Osteoblast (primary cell): ENCODE measurements at regions not wholly inside any gene's neighbourhood (a gene's known extent, or its start where the extent isn't known, plus 50 kb on each side); places are given as distances from the start of the nearest gene placed in this dataset.
A peak's percentile ranks its signal among the peaks of the same experiment; 100 is the strongest.

Source experiments
- DNase-seq: peaks from one replicate; pipeline ENCODE4 v3.0.0; 2011; ENCODE audit warnings: low spot score, mixed read lengths; ENCODE audit not compliant: insufficient read length; ENCODE audit errors: missing footprints
- H2AFZ ChIP-seq: 2 replicates; pipeline ENCODE4 v1.6.0; 2011; ENCODE audit warnings: mild to moderate bottlenecking, low read length
- H3K27ac ChIP-seq: 2 replicates; pipeline ENCODE4 v1.5.1; 2011; ENCODE audit warnings: mild to moderate bottlenecking, low read depth, low read length, moderate library complexity
- H3K27me3 ChIP-seq: 2 replicates; pipeline ENCODE4 v1.6.0; 2012; ENCODE audit warnings: mild to moderate bottlenecking, control low read depth, inconsistent platforms, low read length, moderate library complexity; ENCODE audit not compliant: insufficient read depth
- H3K36me3 ChIP-seq: 2 replicates; pipeline ENCODE4 v1.5.1; 2011; ENCODE audit warnings: mild to moderate bottlenecking, low read length, control low read depth, moderate library complexity; ENCODE audit not compliant: insufficient read depth
- H3K4me1 ChIP-seq: 2 replicates; pipeline ENCODE4 v1.5.1; 2011; ENCODE audit warnings: mild to moderate bottlenecking, low read length, control low read depth, moderate library complexity; ENCODE audit not compliant: insufficient read depth
- H3K4me2 ChIP-seq: 2 replicates; pipeline ENCODE4 v1.6.0; 2011; ENCODE audit warnings: mild to moderate bottlenecking, low read length; ENCODE audit not compliant: insufficient read depth
- H3K4me3 ChIP-seq: fragments of 200-600 bp; sonication (generic); 3 replicates; pipeline ENCODE4 v1.5.1; 2012; ENCODE audit warnings: mild to moderate bottlenecking, low read length, inconsistent platforms; ENCODE audit not compliant: insufficient read depth
- H3K79me2 ChIP-seq: 2 replicates; pipeline ENCODE4 v1.6.0; 2012; ENCODE audit warnings: mild to moderate bottlenecking, low read length, control low read depth, inconsistent platforms; ENCODE audit not compliant: insufficient read depth
- H3K9me3 ChIP-seq: 2 replicates; pipeline ENCODE4 v1.5.1; 2011; ENCODE audit warnings: low read depth, low read length, control low read depth
- H4K20me1 ChIP-seq: 2 replicates; pipeline ENCODE4 v1.6.0; 2012; ENCODE audit warnings: mild to moderate bottlenecking, low read length, control low read depth; ENCODE audit not compliant: insufficient read depth
- TF ChIP-seq, protein P1 (sequence below): IDR thresholded peaks from 2 replicates; pipeline ENCODE4 v1.5.1; 2011; ENCODE audit warnings: mild to moderate bottlenecking, low read depth, low read length, moderate library complexity; ENCODE audit errors: extremely low read depth

DNA sequence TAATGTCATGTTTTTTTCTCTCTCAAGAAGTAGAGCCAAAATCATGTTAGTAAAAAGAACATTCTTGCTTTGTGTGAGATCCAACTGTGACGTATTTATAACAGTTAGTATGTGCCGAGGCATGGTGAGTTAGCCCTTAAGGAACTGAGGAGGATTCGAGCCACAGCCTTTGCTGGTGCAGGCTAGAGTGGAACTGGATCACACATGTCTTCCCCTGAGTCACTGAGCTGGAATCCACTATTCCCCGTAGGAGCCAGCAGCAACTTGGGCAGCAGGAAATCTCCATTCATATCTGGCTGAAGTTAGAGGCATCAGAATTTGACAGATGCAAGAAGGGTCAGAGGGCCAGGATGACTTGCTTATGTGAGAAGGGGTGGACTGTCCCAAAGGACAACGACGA is 144.6 kb upstream of the KIT start:
- Histone ChIP-seq H3K36me3 (no peaks in the 10 kb centered on the region), H4K20me1 (no peaks in the 10 kb centered on the region), H3K4me1 (peaks cover 9% of the 10 kb centered on the region), H3K4me2 (peak overlapping the region; percentile 14), H3K27ac (peak overlapping the region; percentile 52), H3K27me3 (no peaks in the 10 kb centered on the region), H3K9me3 (no peaks in the 10 kb centered on the region), H3K79me2 (no peaks in the 10 kb centered on the region), H2AFZ (peak overlapping the region; percentile 39), H3K4me3 (no peak overlapping the region)
- TF ChIP-seq, protein P1, sequence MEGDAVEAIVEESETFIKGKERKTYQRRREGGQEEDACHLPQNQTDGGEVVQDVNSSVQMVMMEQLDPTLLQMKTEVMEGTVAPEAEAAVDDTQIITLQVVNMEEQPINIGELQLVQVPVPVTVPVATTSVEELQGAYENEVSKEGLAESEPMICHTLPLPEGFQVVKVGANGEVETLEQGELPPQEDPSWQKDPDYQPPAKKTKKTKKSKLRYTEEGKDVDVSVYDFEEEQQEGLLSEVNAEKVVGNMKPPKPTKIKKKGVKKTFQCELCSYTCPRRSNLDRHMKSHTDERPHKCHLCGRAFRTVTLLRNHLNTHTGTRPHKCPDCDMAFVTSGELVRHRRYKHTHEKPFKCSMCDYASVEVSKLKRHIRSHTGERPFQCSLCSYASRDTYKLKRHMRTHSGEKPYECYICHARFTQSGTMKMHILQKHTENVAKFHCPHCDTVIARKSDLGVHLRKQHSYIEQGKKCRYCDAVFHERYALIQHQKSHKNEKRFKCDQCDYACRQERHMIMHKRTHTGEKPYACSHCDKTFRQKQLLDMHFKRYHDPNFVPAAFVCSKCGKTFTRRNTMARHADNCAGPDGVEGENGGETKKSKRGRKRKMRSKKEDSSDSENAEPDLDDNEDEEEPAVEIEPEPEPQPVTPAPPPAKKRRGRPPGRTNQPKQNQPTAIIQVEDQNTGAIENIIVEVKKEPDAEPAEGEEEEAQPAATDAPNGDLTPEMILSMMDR, result no peak
- peak; percentile 95 for DNase-seq

DNA sequence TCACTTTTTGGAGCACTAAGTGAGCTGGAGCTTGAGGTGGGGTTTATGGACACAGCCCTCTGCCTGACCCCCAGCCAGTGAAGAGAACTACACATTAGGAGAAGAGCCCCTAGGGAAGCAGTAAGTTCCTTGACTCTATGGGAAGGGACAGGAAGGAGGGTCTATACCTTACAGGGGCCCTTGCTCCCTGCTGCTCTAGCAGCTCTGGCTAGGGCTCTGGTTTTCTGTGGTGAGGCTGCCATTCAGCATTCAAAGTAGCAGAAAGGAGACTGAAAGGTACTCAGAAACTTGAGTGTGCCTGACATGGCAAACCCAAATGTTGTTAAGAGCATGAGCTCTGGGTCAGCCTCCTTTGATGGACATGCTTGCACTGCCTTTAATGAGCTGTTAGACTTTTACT is 144.0 kb upstream of the KIT start:
- peak overlapping the region; percentile 14 for H3K4me2 ChIP-seq
- H3K27ac ChIP-seq, result peak overlapping the region; percentile 52
- H2AFZ ChIP-seq, result peak overlapping the region; percentile 7

GRCh38 chr4:54516556-54517215 is 141.1 kb upstream of the KIT start:
- no peak for DNase-seq
- no peaks in the 10 kb centered on the region for H3K79me2 ChIP-seq
- H3K9me3 ChIP-seq, result no peaks in the 10 kb centered on the region
- H2AFZ ChIP-seq, result no peak overlapping the region
- H3K27me3 ChIP-seq, result no peaks in the 10 kb centered on the region
- H3K4me3 ChIP-seq, result no peak overlapping the region
- H3K4me2 ChIP-seq, result no peak overlapping the region
- no peaks in the 10 kb centered on the region for H4K20me1 ChIP-seq
- no peaks in the 10 kb centered on the region for H3K36me3 ChIP-seq
- peaks cover 9% of the 10 kb centered on the region for H3K4me1 ChIP-seq
- TF ChIP-seq, protein P1, result no peak
- no peak overlapping the region for H3K27ac ChIP-seq

More for the DNA sequence above, 144.0 kb upstream of the KIT start:
- H3K27me3 ChIP-seq, result no peaks in the 10 kb centered on the region
- TF ChIP-seq, protein P1, result no peak
- no peak overlapping the region for H3K4me3 ChIP-seq
- H3K9me3 ChIP-seq, result no peaks in the 10 kb centered on the region
- H3K4me1 ChIP-seq, result peaks cover 9% of the 10 kb centered on the region
- no peaks in the 10 kb centered on the region for H4K20me1 ChIP-seq
- H3K36me3 ChIP-seq, result no peaks in the 10 kb centered on the region
- DNase-seq, result peak; percentile 59
- no peaks in the 10 kb centered on the region for H3K79me2 ChIP-seq

- Histone ChIP-seq H2AFZ (no peak overlapping the region), H3K36me3 (no peaks in the 10 kb centered on the region), H3K4me3 (no peak overlapping the region)
Observed at GRCh38 chr4:54517781-54518444, 139.8 kb upstream of the KIT start.

More at GRCh38 chr4:54517781-54518444, 139.8 kb upstream of the KIT start:
- no peak overlapping the region for H3K4me2 ChIP-seq
- no peaks in the 10 kb centered on the region for H3K27me3 ChIP-seq
- no peak for DNase-seq
- no peak overlapping the region for H3K27ac ChIP-seq
- H3K9me3 ChIP-seq, result no peaks in the 10 kb centered on the region
- peaks cover 8% of the 10 kb centered on the region for H3K4me1 ChIP-seq
- TF ChIP-seq, protein P1, result no peak
- H4K20me1 ChIP-seq, result no peaks in the 10 kb centered on the region
- no peaks in the 10 kb centered on the region for H3K79me2 ChIP-seq
